Stimulated activated CD4-positive, alpha-beta T cell treated with anti-CD3 and anti-CD28 coated beads, Interleukin-4, amount 100 ng/mL, for 24 hours (primary cell): ENCODE measurements at regions not wholly inside any gene's neighbourhood (a gene's known extent, or its start where the extent isn't known, plus 50 kb on each side); places are given as distances from the start of the nearest gene placed in this dataset.

ENCODE experiments used
- DNase-seq: peaks from one replicate; pipeline ENCODE4 v3.0.0-alpha.2; 2020

DNA sequence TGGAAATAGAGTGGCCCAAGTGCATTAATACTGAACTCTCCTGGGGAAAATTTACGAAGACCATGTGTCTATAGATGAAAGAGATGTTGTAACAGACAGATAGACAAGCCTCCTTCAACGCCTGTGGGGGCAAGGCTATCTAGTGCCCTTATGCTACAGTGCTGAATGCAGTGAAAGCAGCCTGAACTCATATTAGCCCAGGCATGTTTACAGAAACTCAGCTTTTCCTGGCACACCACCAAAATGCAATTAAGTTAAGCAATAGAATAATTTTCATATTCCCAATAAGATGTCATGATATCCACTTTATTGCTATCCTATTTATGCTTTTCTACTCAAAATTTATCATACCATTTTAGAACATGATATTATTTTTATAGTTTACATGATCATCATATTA lies 277.0 kb downstream of the DIRAS2 start:
- DNase-seq = no peak

- no peak for DNase-seq
Measured at GRCh38 chr9:90368241-90368640, 274.4 kb downstream of the DIRAS2 start.

GRCh38 chr9:90368928-90369327 lies 273.7 kb downstream of the DIRAS2 start:
- DNase-seq = no peak

DNA sequence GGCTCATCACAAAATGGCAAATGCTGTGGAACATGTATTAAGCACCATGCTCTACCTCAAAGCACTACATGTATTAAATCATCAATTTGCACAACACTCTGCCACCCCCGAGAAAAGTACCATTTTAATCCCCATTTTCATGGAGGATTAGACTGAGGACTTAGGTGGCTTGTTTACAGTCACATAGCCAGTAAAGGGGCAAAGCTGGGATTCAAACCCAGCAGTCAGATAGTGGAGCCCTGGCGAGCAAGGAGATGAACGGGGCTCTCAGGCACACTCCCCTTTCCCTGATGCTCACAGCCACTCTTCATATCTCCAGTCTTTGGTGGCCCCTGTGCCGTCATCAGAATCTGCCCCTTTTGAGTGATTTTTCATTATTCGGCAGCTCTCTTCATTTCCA lies 262.9 kb downstream of the DIRAS2 start:
- DNase-seq = no peak

DNA sequence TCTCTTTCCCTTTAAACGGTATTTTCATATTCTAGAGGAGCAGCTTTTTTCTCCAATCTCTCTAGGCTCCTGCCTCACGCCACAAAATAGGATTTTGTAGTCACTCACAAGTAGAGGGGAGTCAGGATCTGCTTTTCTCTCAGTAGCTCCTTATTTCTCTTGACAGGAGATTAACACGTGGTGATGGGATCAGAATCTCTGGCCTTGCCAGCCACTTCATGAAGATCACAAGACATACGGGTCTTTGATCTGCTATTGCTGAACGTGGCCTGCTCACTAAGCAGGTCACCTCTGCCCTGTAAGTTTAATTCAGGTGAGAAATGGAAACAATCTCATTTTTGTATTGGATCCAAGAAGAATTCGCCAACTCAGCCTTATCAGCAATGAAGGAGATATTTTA lies 257.5 kb downstream of the DIRAS2 start:
- no peak for DNase-seq

DNA sequence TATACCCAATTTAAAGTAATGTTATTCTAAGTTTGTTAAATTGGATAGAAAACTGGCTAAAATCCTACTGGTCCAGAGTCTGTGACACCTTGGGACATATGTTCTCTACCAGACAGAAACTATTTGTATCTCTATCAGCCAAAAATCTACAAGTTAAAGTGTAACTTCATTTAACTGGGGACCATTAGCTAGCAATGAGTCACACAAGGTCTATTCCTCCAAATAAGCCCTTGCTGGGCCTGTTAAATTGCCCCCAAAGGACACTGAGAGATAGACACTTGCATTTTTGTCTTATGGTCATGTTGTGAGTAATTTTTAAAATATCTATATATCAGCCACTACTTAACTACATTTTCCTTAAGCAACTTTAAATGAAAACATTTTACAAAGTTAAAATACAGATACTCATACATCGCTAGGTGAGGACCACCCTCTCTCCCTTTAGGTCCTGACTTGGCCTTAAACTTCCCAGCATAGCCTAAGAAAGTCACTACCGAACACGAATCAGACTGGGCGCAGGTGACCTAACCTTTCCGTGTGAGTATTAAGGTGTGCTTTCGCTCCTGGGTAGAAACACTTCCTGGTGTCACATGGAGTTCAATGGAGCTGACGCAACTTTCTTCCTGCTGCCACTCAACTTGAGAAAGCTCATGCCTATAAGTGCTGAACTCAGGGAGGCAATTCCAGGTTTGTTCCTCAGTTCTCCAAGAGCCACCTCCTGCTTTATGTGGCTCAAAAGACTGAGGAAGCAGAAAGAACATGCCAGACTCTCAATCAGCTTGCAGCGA lies 249.1 kb downstream of the DIRAS2 start:
- DNase-seq = no peak

GRCh38 chr9:90394871-90395270 lies 247.8 kb downstream of the DIRAS2 start:
- DNase-seq = no peak

- no peak for DNase-seq
Measured at GRCh38 chr9:90400091-90400490, 242.5 kb downstream of the DIRAS2 start.

- DNase-seq = no peak
Measured at GRCh38 chr9:90408659-90409058, 234.0 kb downstream of the DIRAS2 start.

- DNase-seq = no peak
Measured at GRCh38 chr9:90419221-90419851, 223.3 kb downstream of the DIRAS2 start.

GRCh38 chr9:90420211-90420610 lies 222.4 kb downstream of the DIRAS2 start:
- no peak for DNase-seq

DNA sequence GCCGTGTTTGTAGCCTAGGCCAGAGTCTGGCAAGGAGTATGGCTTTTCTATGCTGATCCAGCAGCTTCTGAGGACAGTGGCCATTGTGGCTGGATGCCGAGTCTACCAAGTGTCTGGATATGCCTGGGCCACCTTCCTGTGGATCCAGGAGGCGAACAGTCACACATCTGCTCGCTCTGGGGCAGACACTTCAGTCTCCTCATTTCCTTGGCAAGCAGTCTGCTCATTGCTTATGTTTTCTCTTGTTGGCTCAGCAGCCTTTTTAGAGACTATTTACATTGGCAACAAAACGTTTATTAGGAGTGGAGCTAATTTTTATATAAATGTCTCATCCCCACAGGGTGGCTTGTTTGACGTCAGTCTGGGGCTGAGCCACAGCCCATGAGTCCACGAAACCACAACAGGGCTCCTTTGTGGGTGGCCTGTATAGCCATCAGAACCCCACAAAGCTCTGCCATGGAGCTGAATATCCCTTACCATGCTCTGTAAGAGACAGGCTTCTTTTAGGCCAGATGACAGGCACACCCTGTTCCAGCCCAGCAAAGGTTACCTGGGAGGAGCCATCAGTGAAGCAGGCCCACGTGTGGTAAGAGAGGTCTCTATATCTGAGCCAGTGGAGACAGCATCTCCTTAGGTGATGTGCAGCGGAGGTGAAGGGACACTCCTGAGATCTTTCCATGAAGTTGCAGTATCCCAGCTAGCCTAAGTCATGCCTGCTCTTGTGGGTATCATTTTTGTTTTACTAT lies 221.7 kb downstream of the DIRAS2 start:
- no peak for DNase-seq

DNA sequence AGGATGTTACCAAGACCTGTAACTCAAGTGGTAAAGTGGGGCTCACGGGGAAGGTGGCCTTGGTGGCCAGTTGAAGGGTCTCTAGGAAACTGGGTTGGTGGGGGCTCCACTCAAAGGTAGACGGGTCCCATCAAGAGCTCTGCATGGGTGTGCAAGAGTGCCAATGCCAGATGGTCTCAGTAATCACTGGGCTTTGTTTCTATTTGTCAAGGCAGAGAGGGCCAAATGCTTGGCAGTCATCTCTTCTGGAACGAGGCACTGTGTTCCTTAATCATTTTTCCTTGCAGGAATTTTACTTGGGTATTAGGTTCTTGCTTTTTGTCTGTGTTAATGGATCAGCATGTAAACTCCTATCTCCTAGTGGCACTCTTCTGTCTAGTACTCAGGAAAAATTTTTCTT lies 220.8 kb downstream of the DIRAS2 start:
- DNase-seq = no peak

GRCh38 chr9:90423661-90424193 lies 218.9 kb downstream of the DIRAS2 start:
- no peak for DNase-seq

DNA sequence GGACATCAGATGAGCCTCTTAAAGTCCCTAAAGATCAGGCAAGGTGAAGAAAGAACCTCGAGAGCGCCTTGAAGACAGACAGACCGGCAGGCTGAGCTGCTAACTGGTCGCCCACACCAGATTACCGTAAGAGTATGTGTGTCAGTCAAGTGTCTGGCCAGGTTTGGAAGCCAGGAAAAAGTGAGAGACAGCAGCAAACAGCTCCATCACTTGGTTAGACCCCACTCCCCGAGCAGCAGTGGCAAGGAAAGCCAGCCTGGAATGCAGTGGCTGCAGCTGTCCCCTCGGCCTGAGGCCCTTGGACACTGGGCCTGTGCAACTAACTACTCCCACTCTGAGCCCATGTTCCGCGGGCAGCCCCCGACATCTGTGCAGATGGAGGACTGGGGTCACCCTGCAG lies 214.1 kb downstream of the DIRAS2 start:
- DNase-seq = no peak

- no peak for DNase-seq
Measured at GRCh38 chr9:90432951-90433350, 209.7 kb downstream of the DIRAS2 start.

- no peak for DNase-seq
Measured at GRCh38 chr9:90433398-90433941, 209.2 kb downstream of the DIRAS2 start.

DNA sequence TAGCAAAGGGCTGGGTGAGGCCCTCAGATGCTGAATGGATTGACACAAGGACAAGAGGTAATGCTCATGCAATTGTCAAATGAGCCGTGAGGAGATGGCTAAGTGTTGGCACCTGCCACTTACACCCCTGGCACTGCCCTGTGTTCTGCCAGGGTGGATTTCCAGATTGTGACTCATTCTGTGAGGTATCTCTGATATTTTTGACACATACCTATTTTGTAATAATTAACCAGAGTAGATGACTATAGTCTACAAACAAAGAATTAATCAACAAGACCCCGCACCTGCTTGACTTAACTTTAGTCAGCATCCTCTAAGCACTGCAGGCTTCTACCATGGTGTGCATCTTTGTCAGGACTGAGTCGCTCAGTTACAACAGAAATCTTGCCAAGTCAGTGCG lies 200.8 kb downstream of the DIRAS2 start:
- DNase-seq = no peak

- no peak for DNase-seq
Measured at GRCh38 chr9:90442723-90443122, 199.9 kb downstream of the DIRAS2 start.

- no peak for DNase-seq
Measured at GRCh38 chr9:90444609-90445204, 197.9 kb downstream of the DIRAS2 start.

DNA sequence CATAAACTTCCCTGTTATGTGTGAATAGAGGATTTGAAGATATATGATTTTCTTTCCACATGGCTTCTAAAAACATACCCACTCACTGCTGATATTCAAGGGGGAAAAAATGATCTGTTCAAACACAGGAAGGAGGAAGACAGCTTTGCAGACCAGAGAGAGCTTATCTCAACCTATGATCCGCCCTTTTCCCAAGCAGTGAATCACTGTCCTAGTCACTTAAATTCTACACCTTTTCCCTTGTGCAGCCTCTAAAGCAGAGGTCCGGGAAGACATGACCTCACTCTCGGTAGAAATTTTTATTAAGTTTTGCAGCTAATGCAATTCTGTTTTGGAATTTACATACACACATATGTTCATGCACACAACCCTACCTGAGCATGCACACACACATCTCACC lies 197.2 kb downstream of the DIRAS2 start:
- no peak for DNase-seq

DNA sequence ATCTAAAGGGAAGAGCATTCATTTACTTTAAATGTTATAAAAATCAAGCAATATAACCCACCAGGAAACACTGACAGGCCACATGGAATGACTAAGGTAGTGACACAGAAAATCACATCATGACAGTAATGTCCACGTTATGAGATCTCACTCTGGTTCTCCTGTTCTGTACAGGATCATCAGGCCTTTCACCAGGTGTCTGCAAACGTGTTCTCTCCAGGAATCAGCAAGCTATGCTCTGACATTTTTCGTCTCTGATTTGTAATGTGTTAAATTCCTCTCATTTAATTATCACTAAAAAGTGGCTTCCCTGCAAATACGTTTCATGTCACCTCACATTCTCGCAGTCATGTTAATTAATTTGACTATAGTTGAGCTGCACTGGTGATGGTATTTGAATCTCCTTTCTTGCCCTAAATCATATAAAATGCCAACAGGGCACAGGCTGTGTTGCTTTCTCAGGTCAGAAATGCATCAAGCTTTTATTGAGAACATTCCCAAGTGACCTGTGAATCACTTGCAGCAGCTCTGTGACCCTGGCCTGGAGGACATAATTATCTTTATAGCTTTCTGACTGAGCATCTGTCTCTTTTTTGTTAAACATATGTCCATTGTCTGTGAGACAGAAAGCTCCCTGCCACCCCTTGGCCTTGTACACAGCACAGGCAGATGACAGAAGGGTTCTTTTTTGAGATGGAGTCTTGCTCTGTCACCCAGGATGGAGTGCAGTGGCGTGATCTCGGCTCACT lies 196.2 kb downstream of the DIRAS2 start:
- no peak for DNase-seq
